ENCODE measurements at regions not wholly inside any gene's neighbourhood (a gene's known extent, or its start where the extent isn't known, plus 50 kb on each side); places are given as distances from the start of the nearest gene placed in this dataset.

- no peaks in the 10 kb centered on the region for H3K36me3 ChIP-seq
- in situ Hi-C loops (cut with MboI; ENCODE audit: low pct_ligation_motif_present in 1 of 4, low pct_unique_long_range_greater_than_20kb in 1 of 4, low sequenced_read_pairs in 3 of 4): loop anchor here in 1 of 4 donors (25.0 kb wide), 1 partner anchor 236 kb away; no protein-coding TSS in a partner anchor
- peaks cover 0 to 4% (median 2%) of the 10 kb centered on the region in 4 donors for H3K4me1 ChIP-seq
- H3K27ac ChIP-seq: no peak overlapping the region
- WGBS, 2 donors (ENCODE audit: low coverage in 1 of 2): 91% methylated on average over 6 of the region's 6 CpGs; no CpG with 5 or more reads in 1 of the 2 donors
- TF ChIP-seq POLR2AphosphoS5 (IDR thresholded peaks at IDR 0.05) (no peak), POLR2A (IDR thresholded peaks at IDR 0.05) (no peak), EP300 (IDR thresholded peaks at IDR 0.05; ENCODE audit: low read depth) (no peak)
- TF ChIP-seq, protein P1, sequence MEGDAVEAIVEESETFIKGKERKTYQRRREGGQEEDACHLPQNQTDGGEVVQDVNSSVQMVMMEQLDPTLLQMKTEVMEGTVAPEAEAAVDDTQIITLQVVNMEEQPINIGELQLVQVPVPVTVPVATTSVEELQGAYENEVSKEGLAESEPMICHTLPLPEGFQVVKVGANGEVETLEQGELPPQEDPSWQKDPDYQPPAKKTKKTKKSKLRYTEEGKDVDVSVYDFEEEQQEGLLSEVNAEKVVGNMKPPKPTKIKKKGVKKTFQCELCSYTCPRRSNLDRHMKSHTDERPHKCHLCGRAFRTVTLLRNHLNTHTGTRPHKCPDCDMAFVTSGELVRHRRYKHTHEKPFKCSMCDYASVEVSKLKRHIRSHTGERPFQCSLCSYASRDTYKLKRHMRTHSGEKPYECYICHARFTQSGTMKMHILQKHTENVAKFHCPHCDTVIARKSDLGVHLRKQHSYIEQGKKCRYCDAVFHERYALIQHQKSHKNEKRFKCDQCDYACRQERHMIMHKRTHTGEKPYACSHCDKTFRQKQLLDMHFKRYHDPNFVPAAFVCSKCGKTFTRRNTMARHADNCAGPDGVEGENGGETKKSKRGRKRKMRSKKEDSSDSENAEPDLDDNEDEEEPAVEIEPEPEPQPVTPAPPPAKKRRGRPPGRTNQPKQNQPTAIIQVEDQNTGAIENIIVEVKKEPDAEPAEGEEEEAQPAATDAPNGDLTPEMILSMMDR (IDR thresholded peaks at IDR 0.05): no peak
- intact Hi-C loops (cut with DNase I; ENCODE audit: low total_unique reads): loop anchor here (10.0 kb wide), 1 partner anchor 264 kb away; no protein-coding TSS in a partner anchor
- no peak for DNase-seq
- peaks cover 4% of the 10 kb centered on the region for H3K27me3 ChIP-seq
- H3K9me3 ChIP-seq: no peaks in the 10 kb centered on the region
- no peak overlapping the region for H3K4me3 ChIP-seq
These were observed 269.7 kb downstream of the XXYLT1 start for GRCh38 chr3:195001261-195001660.

DNA sequence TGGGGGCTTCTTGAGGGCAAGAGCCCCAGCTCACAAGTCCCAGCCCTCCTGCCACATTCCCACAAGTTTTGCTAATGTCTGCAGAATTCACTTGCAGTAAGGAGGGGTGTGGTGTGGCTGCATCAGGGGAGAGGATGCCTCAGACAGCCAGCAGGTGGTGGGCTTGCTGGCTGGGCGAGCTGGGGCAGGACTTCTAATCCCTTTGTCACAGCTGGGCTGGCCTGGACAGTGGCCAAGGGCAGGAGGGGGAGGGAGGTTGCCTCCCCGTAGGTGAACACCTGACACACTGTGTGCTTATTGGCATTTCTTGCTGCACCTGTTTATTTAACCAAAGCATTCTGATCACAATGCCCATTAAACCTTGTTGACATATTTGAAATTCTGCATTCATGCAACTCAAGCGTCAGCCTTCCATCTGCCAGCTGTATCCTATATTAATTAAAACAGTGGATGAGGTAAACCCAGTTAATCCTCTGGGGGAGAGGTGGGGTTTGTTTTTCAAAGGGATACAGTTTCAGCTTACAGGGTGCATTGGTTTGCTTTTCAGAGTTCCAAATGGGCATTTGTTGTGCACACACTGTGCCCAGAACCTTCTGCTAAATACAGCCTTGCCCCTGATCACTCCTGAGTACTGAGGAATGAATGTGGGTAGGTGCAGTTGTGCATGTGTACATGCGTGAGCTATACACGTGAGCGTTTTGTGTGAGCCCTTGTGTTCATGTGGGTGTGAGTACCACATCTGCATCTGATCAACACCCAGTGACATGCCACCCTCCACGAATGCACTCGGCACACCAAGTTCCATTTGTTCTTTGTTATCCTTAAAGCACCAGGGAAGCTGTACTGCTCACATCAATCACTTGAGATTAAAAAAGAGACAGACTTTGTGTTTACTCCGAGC, 268.7 kb downstream of the XXYLT1 start:
- Histone ChIP-seq H3K27me3 (peaks cover 7% of the 10 kb centered on the region), H3K27ac (no peak overlapping the region), H3K4me1 (peaks cover 0 to 4% (median 2%) of the 10 kb centered on the region in 4 donors), H3K36me3 (no peaks in the 10 kb centered on the region), H3K9me3 (no peaks in the 10 kb centered on the region), H3K4me3 (no peak overlapping the region)
- 49% methylated on average over 9 of the region's 9 CpGs; no CpG with 5 or more reads in 1 of the 2 donors for WGBS, 2 donors (ENCODE audit: low coverage in 1 of 2)
- TF ChIP-seq POLR2A (IDR thresholded peaks at IDR 0.05): no peak
- TF ChIP-seq EP300 (IDR thresholded peaks at IDR 0.05; ENCODE audit: low read depth): no peak
- TF ChIP-seq, protein P1 (IDR thresholded peaks at IDR 0.05): peak; percentile 37 to 66 (median 46)
- in situ Hi-C loops (cut with MboI; ENCODE audit: low pct_ligation_motif_present in 1 of 4, low pct_unique_long_range_greater_than_20kb in 1 of 4, low sequenced_read_pairs in 3 of 4): loop anchor here in 1 of 4 donors (25.0 kb wide), 1 partner anchor 235 kb away; no protein-coding TSS in a partner anchor
- intact Hi-C loops (cut with DNase I; ENCODE audit: low total_unique reads): loop anchor here (10.0 kb wide), 1 partner anchor 263 kb away; no protein-coding TSS in a partner anchor
- DNase-seq: peak; percentile 78

GRCh38 chr3:195003006-195003892, 267.7 kb downstream of the XXYLT1 start:
- Histone ChIP-seq H3K27ac (no peak overlapping the region), H3K9me3 (no peaks in the 10 kb centered on the region), H3K36me3 (no peaks in the 10 kb centered on the region), H3K4me1 (peaks cover 0 to 4% (median 2%) of the 10 kb centered on the region in 4 donors), H3K4me3 (no peak overlapping the region), H3K27me3 (peaks cover 7% of the 10 kb centered on the region)
- peak; percentile 26 for DNase-seq
- in situ Hi-C loops (cut with MboI; ENCODE audit: low pct_ligation_motif_present in 1 of 4, low pct_unique_long_range_greater_than_20kb in 1 of 4, low sequenced_read_pairs in 3 of 4): loop anchor here in 1 of 4 donors (25.0 kb wide), 1 partner anchor 234 kb away; no protein-coding TSS in a partner anchor
- WGBS, 2 donors (ENCODE audit: low coverage in 1 of 2): 70 to 79% methylated on average over 7 to 13 of the region's 13 CpGs
- no peak for TF ChIP-seq POLR2A (IDR thresholded peaks at IDR 0.05)
- TF ChIP-seq, protein P1 (IDR thresholded peaks at IDR 0.05): no peak
- TF ChIP-seq POLR2AphosphoS5 (IDR thresholded peaks at IDR 0.05): no peak
- no peak for TF ChIP-seq EP300 (IDR thresholded peaks at IDR 0.05; ENCODE audit: low read depth)
- intact Hi-C loops (cut with DNase I; ENCODE audit: low total_unique reads): loop anchor here (10.0 kb wide), 1 partner anchor 262 kb away; no protein-coding TSS in a partner anchor

Measured in transverse colon (tissue), 4 donors.